Activated naive CD8-positive, alpha-beta T cell (primary cell): ENCODE measurements at regions not wholly inside any gene's neighbourhood (a gene's known extent, or its start where the extent isn't known, plus 50 kb on each side); places are given as distances from the start of the nearest gene placed in this dataset.

ENCODE experiments used
- H3K27ac Mint-ChIP-seq: one replicate; pipeline ENCODE4 v1.8.0; 2021; ENCODE audit warnings: mixed read lengths
- H3K27me3 Mint-ChIP-seq: one replicate; pipeline ENCODE4 v1.8.0; 2021; ENCODE audit warnings: mixed read lengths
- H3K36me3 Mint-ChIP-seq: one replicate; pipeline ENCODE4 v1.8.0; 2021; ENCODE audit warnings: mixed read lengths
- H3K4me1 Mint-ChIP-seq: one replicate; pipeline ENCODE4 v1.8.0; 2021; ENCODE audit warnings: low read depth, mixed read lengths
- H3K4me3 Mint-ChIP-seq: one replicate; pipeline ENCODE4 v1.8.0; 2021; ENCODE audit warnings: mild to moderate bottlenecking, mixed read lengths
- H3K9me3 Mint-ChIP-seq: one replicate; pipeline ENCODE4 v1.8.0; 2021; ENCODE audit warnings: low read depth, mixed read lengths

- no peaks in the 10 kb centered on the region for H3K27me3 Mint-ChIP-seq
- no peak overlapping the region for H3K4me3 Mint-ChIP-seq
- no peaks in the 10 kb centered on the region for H3K36me3 Mint-ChIP-seq
- H3K4me1 Mint-ChIP-seq: no peaks in the 10 kb centered on the region
- peaks cover 4% of the 10 kb centered on the region for H3K9me3 Mint-ChIP-seq
- H3K27ac Mint-ChIP-seq: no peak overlapping the region
Observed at GRCh38 chr5:125298746-125299379, 552.4 kb upstream of the ZNF608 start.

- Mint-ChIP-seq H3K36me3 (no peaks in the 10 kb centered on the region), H3K4me3 (no peak overlapping the region), H3K27me3 (no peaks in the 10 kb centered on the region), H3K27ac (no peak overlapping the region), H3K4me1 (no peaks in the 10 kb centered on the region), H3K9me3 (peaks cover under 1% of the 10 kb centered on the region)
Observed at GRCh38 chr5:125301711-125302110, 555.3 kb upstream of the ZNF608 start.

- Mint-ChIP-seq H3K9me3 (no peaks in the 10 kb centered on the region), H3K36me3 (no peaks in the 10 kb centered on the region), H3K4me3 (no peak overlapping the region), H3K27ac (no peak overlapping the region), H3K27me3 (no peaks in the 10 kb centered on the region), H3K4me1 (no peaks in the 10 kb centered on the region)
Observed at GRCh38 chr5:125302577-125302976, 556.1 kb upstream of the ZNF608 start.

- Mint-ChIP-seq H3K27ac (no peak overlapping the region), H3K4me1 (no peaks in the 10 kb centered on the region)
Observed at GRCh38 chr5:125306741-125307140, 560.3 kb upstream of the ZNF608 start.

GRCh38 chr5:125310749-125311148 lies 564.3 kb upstream of the ZNF608 start:
- H3K36me3 Mint-ChIP-seq: no peaks in the 10 kb centered on the region
- peaks cover 11% of the 10 kb centered on the region for H3K9me3 Mint-ChIP-seq
- no peak overlapping the region for H3K4me3 Mint-ChIP-seq

More at GRCh38 chr5:125306741-125307140, 560.3 kb upstream of the ZNF608 start:
- no peaks in the 10 kb centered on the region for H3K36me3 Mint-ChIP-seq
- H3K4me3 Mint-ChIP-seq: no peak overlapping the region
- H3K27me3 Mint-ChIP-seq: no peaks in the 10 kb centered on the region
- no peaks in the 10 kb centered on the region for H3K9me3 Mint-ChIP-seq

GRCh38 chr5:125311743-125312142 lies 565.3 kb upstream of the ZNF608 start:
- H3K9me3 Mint-ChIP-seq: peaks cover 11% of the 10 kb centered on the region
- no peak overlapping the region for H3K4me3 Mint-ChIP-seq
- no peaks in the 10 kb centered on the region for H3K27me3 Mint-ChIP-seq
- H3K36me3 Mint-ChIP-seq: no peaks in the 10 kb centered on the region
- no peaks in the 10 kb centered on the region for H3K4me1 Mint-ChIP-seq
- no peak overlapping the region for H3K27ac Mint-ChIP-seq

More at GRCh38 chr5:125310749-125311148, 564.3 kb upstream of the ZNF608 start:
- H3K27me3 Mint-ChIP-seq: no peaks in the 10 kb centered on the region
- H3K27ac Mint-ChIP-seq: no peak overlapping the region
- no peaks in the 10 kb centered on the region for H3K4me1 Mint-ChIP-seq

GRCh38 chr5:125313555-125313954 lies 567.1 kb upstream of the ZNF608 start:
- H3K4me1 Mint-ChIP-seq: no peaks in the 10 kb centered on the region
- H3K27me3 Mint-ChIP-seq: no peaks in the 10 kb centered on the region
- H3K36me3 Mint-ChIP-seq: no peaks in the 10 kb centered on the region
- no peak overlapping the region for H3K27ac Mint-ChIP-seq
- H3K9me3 Mint-ChIP-seq: peaks cover 11% of the 10 kb centered on the region
- no peak overlapping the region for H3K4me3 Mint-ChIP-seq

- Mint-ChIP-seq H3K9me3 (peaks cover 11% of the 10 kb centered on the region), H3K27ac (no peak overlapping the region), H3K4me3 (no peak overlapping the region), H3K36me3 (no peaks in the 10 kb centered on the region), H3K27me3 (no peaks in the 10 kb centered on the region), H3K4me1 (no peaks in the 10 kb centered on the region)
Observed at GRCh38 chr5:125315306-125315705, 568.9 kb upstream of the ZNF608 start.

- H3K27me3 Mint-ChIP-seq: no peaks in the 10 kb centered on the region
- H3K27ac Mint-ChIP-seq: no peak overlapping the region
- no peaks in the 10 kb centered on the region for H3K4me1 Mint-ChIP-seq
- H3K9me3 Mint-ChIP-seq: peaks cover 11% of the 10 kb centered on the region
- H3K4me3 Mint-ChIP-seq: no peak overlapping the region
- no peaks in the 10 kb centered on the region for H3K36me3 Mint-ChIP-seq
Observed at GRCh38 chr5:125316391-125316790, 570.0 kb upstream of the ZNF608 start.

GRCh38 chr5:125316915-125317535 lies 570.6 kb upstream of the ZNF608 start:
- Mint-ChIP-seq H3K4me1 (no peaks in the 10 kb centered on the region), H3K27me3 (no peaks in the 10 kb centered on the region), H3K36me3 (no peaks in the 10 kb centered on the region), H3K9me3 (peaks cover 9% of the 10 kb centered on the region), H3K27ac (no peak overlapping the region), H3K4me3 (no peak overlapping the region)

GRCh38 chr5:125317536-125317995 lies 571.1 kb upstream of the ZNF608 start:
- Mint-ChIP-seq H3K27ac (no peak overlapping the region), H3K4me3 (no peak overlapping the region), H3K9me3 (peaks cover 4% of the 10 kb centered on the region), H3K27me3 (no peaks in the 10 kb centered on the region), H3K36me3 (no peaks in the 10 kb centered on the region), H3K4me1 (no peaks in the 10 kb centered on the region)

- H3K27ac Mint-ChIP-seq: no peak overlapping the region
- H3K27me3 Mint-ChIP-seq: no peaks in the 10 kb centered on the region
- no peaks in the 10 kb centered on the region for H3K4me1 Mint-ChIP-seq
- no peaks in the 10 kb centered on the region for H3K9me3 Mint-ChIP-seq
- H3K4me3 Mint-ChIP-seq: no peak overlapping the region
- no peaks in the 10 kb centered on the region for H3K36me3 Mint-ChIP-seq
Observed at GRCh38 chr5:125321654-125322053, 575.2 kb upstream of the ZNF608 start.

- Mint-ChIP-seq H3K36me3 (no peaks in the 10 kb centered on the region), H3K4me3 (no peak overlapping the region), H3K27ac (no peak overlapping the region), H3K4me1 (no peaks in the 10 kb centered on the region), H3K27me3 (no peaks in the 10 kb centered on the region), H3K9me3 (no peaks in the 10 kb centered on the region)
Observed at GRCh38 chr5:125323613-125324012, 577.2 kb upstream of the ZNF608 start.

GRCh38 chr5:125325488-125326149 lies 579.2 kb upstream of the ZNF608 start:
- H3K4me3 Mint-ChIP-seq: no peak overlapping the region
- H3K27ac Mint-ChIP-seq: no peak overlapping the region
- H3K9me3 Mint-ChIP-seq: peaks cover 8% of the 10 kb centered on the region
- H3K27me3 Mint-ChIP-seq: no peaks in the 10 kb centered on the region
- no peaks in the 10 kb centered on the region for H3K36me3 Mint-ChIP-seq
- no peaks in the 10 kb centered on the region for H3K4me1 Mint-ChIP-seq

- Mint-ChIP-seq H3K27me3 (no peaks in the 10 kb centered on the region), H3K27ac (no peak overlapping the region), H3K9me3 (peaks cover 8% of the 10 kb centered on the region), H3K36me3 (no peaks in the 10 kb centered on the region), H3K4me3 (no peak overlapping the region), H3K4me1 (no peaks in the 10 kb centered on the region)
Observed at GRCh38 chr5:125326150-125326510, 579.7 kb upstream of the ZNF608 start.
